ENCODE measurements at regions not wholly inside any gene's neighbourhood (a gene's known extent, or its start where the extent isn't known, plus 50 kb on each side); places are given as distances from the start of the nearest gene placed in this dataset.

DNA sequence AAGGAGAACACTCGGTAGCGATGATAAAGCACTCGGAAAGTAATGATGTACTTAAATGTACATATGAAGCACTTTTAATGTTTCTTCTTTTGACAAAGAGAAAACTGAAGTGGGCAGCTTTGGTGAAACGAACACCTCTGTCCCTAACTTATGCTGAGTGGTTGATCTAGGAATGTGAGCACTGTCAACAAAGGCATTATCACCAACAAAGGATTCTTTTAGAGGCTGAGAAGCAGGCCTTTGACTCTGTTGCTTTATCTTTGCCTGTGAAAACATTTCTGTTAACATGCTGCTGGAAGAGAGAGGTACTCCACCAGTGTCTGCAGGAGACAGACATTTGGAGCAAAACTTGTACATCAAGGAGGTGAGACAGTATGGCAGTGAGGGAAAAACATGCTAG lies 103.2 kb upstream of the VRK1 start:
- Histone ChIP-seq H3K9me1 (replicated peaks; ENCODE audit: control insufficient read depth, extremely low read depth, insufficient read depth, low read length) (no peaks in the 10 kb centered on the region), H3K36me3 (ENCODE audit: control insufficient read depth in 2 of 2, extremely low read depth in 1 of 2, insufficient read depth in 2 of 2, low read length in 2 of 2) (no peaks in the 10 kb centered on the region), H3K4me2 (ENCODE audit: insufficient read depth, low read length) (no peak overlapping the region), H2AFZ (ENCODE audit: low read depth, low read length) (no peak overlapping the region), H3K4me1 (ENCODE audit: control insufficient read depth, extremely low read depth, insufficient read depth, low read length) (no peaks in the 10 kb centered on the region), H4K20me1 (replicated peaks; ENCODE audit: control insufficient read depth, extremely low read depth, insufficient read depth, low read length) (no peaks in the 10 kb centered on the region), H3K27ac (ENCODE audit: insufficient read depth, low read depth, low read length) (no peak overlapping the region), H3K9me3 (replicated peaks; ENCODE audit: control insufficient read depth, insufficient read depth, low read length) (no peaks in the 10 kb centered on the region), H3K27me3 (ENCODE audit: control insufficient read depth in 2 of 2, insufficient read depth in 2 of 2, low read length in 2 of 2) (no peaks in the 10 kb centered on the region), H3K79me2 (ENCODE audit: control insufficient read depth, insufficient read depth, low read length) (no peaks in the 10 kb centered on the region), H3K9ac (replicated peaks; ENCODE audit: extremely low read depth, insufficient read depth, low read length) (no peak overlapping the region), H3K4me3 (replicated peaks in 1 of 3; ENCODE audit: insufficient read depth in 1 of 3, low read depth in 1 of 3, low read length in 3 of 3) (no peak overlapping the region)
- intact Hi-C loops (cut with micrococcal nuclease) (no loop called here), dilution Hi-C loops (cut with MboI; ENCODE audit: extremely low pct_ligation_motif_present, low sequenced_read_pairs) (no loop called here)
- CTCF ChIA-PET: no interaction called here
- DNase-seq (ENCODE audit: low read depth, low spot score): no peak
- FAIRE-seq: no peak
- BruUV-seq (replicated peaks): no TSS peak
- POLR2A ChIA-PET: no interaction called here
- TF ChIP-seq, protein P1, sequence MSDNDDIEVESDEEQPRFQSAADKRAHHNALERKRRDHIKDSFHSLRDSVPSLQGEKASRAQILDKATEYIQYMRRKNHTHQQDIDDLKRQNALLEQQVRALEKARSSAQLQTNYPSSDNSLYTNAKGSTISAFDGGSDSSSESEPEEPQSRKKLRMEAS (IDR thresholded peaks at IDR 0.05; ENCODE audit: insufficient read depth, insufficient read length): no peak
- no peak for TF ChIP-seq JUN (IDR thresholded peaks at IDR 0.05; ENCODE audit: borderline replicate concordance, insufficient read depth, insufficient read length, low read depth)
- TF ChIP-seq GATA2 (IDR thresholded peaks at IDR 0.05; ENCODE audit: insufficient read depth, insufficient read length, low read depth, low read length): no peak
- no peak for TF ChIP-seq EZH2 (IDR thresholded peaks at IDR 0.05; ENCODE audit: borderline replicate concordance, low read depth, low read length, severe bottlenecking)
- no peak for TF ChIP-seq POLR2A (IDR thresholded peaks at IDR 0.05; ENCODE audit: low read depth, low read length)
- TF ChIP-seq FOS (IDR thresholded peaks at IDR 0.05; ENCODE audit: borderline replicate concordance, insufficient read depth, low read length): no peak
- no peak for TF ChIP-seq POLR2AphosphoS5 (IDR thresholded peaks at IDR 0.05; ENCODE audit: insufficient read depth, low read depth, low read length)
- TF ChIP-seq MYC (IDR thresholded peaks at IDR 0.05; ENCODE audit: low read depth, low read length): no peak
- TF ChIP-seq, protein P2, sequence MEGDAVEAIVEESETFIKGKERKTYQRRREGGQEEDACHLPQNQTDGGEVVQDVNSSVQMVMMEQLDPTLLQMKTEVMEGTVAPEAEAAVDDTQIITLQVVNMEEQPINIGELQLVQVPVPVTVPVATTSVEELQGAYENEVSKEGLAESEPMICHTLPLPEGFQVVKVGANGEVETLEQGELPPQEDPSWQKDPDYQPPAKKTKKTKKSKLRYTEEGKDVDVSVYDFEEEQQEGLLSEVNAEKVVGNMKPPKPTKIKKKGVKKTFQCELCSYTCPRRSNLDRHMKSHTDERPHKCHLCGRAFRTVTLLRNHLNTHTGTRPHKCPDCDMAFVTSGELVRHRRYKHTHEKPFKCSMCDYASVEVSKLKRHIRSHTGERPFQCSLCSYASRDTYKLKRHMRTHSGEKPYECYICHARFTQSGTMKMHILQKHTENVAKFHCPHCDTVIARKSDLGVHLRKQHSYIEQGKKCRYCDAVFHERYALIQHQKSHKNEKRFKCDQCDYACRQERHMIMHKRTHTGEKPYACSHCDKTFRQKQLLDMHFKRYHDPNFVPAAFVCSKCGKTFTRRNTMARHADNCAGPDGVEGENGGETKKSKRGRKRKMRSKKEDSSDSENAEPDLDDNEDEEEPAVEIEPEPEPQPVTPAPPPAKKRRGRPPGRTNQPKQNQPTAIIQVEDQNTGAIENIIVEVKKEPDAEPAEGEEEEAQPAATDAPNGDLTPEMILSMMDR (IDR thresholded peaks at IDR 0.05; ENCODE audit: extremely low read depth in 1 of 2, insufficient read depth in 1 of 2, low read depth in 1 of 2, low read length in 2 of 2): no peak

Data from endothelial cell of umbilical vein (primary cell).